ENCODE measurements at regions not wholly inside any gene's neighbourhood (a gene's known extent, or its start where the extent isn't known, plus 50 kb on each side); places are given as distances from the start of the nearest gene placed in this dataset.

- TF ChIP-seq EZH2 (IDR thresholded peaks at IDR 0.05) (no peak), SIN3A (IDR thresholded peaks at IDR 0.05; ENCODE audit: low read depth) (no peak), CTCF (IDR thresholded peaks at IDR 0.05 in 2 of 3, conservative IDR thresholded peaks at IDR 0.05 in 1 of 3; ENCODE audit: borderline replicate concordance in 1 of 3, insufficient read depth in 1 of 3, low read depth in 2 of 3, low read length in 2 of 3) (no peak), POLR2A (IDR thresholded peaks at IDR 0.05; ENCODE audit: borderline replicate concordance, extremely low read depth, insufficient read depth, insufficient read length) (no peak), JUND (IDR thresholded peaks at IDR 0.05) (no peak), EZH2phosphoT487 (IDR thresholded peaks at IDR 0.05; ENCODE audit: borderline replicate concordance) (no peak), POLR2AphosphoS5 (IDR thresholded peaks at IDR 0.05; ENCODE audit: low read depth, low read length) (no peak), CBX3 (IDR thresholded peaks at IDR 0.05; ENCODE audit: low read depth) (no peak), TCF7L2 (IDR thresholded peaks at IDR 0.05; ENCODE audit: borderline replicate concordance, extremely low read depth, insufficient read depth, insufficient read length) (no peak), ZFX (IDR thresholded peaks at IDR 0.05) (no peak), MAX (IDR thresholded peaks at IDR 0.05) (no peak), SRF (IDR thresholded peaks at IDR 0.05; ENCODE audit: low read depth) (no peak)
Observed at GRCh38 chrX:82370978-82371646, 1137.0 kb upstream of the POU3F4 start.
